BLaER1 treated with 17β-estradiol and CSF1 and Interleukin-3, amounts not matched to agents 10 nM and 100 nM (cell line): ENCODE measurements at regions not wholly inside any gene's neighbourhood (a gene's known extent, or its start where the extent isn't known, plus 50 kb on each side); places are given as distances from the start of the nearest gene placed in this dataset.

Experiments
- H3K27ac ChIP-seq, 11 experiments: shearing (Covaris generic); formaldehyde crosslinking; 2 replicates each; pipeline ENCODE4 v1.8.1; 2022
- H3K27me3 ChIP-seq, 11 experiments: shearing (Covaris generic); formaldehyde crosslinking; 2 replicates each; pipeline ENCODE4 v1.8.1; 2022
- H3K36me3 ChIP-seq, 11 experiments: shearing (Covaris generic); formaldehyde crosslinking; 2 replicates each; pipeline ENCODE4 v1.8.1; 2022
- H3K4me1 ChIP-seq, 10 experiments: shearing (Covaris generic); formaldehyde crosslinking; 2 replicates each; pipeline ENCODE4 v1.8.1; 2022
- H3K4me2 ChIP-seq, 11 experiments: shearing (Covaris generic); formaldehyde crosslinking; 2 replicates each; pipeline ENCODE4 v1.8.1; 2022
- H3K4me3 ChIP-seq, 10 experiments: shearing (Covaris generic); formaldehyde crosslinking; 2 replicates each; pipeline ENCODE4 v1.8.1; 2022
- H3K9ac ChIP-seq, 11 experiments: shearing (Covaris generic); formaldehyde crosslinking; 2 replicates each; pipeline ENCODE4 v1.8.1; 2022
- H3K9me3 ChIP-seq, 11 experiments: shearing (Covaris generic); formaldehyde crosslinking; replicated peaks in 1 of 11; 2 replicates each; pipeline ENCODE4 v1.8.1; 2022
- H4K20me1 ChIP-seq, 11 experiments: shearing (Covaris generic); formaldehyde crosslinking; 2 replicates each; pipeline ENCODE4 v1.8.1; 2022
- Cebpa-rat ChIP-seq, 11 experiments: shearing (Covaris generic); IDR thresholded peaks; 2 replicates each; pipeline ENCODE4 v1.8.1; 2022

GRCh38 chr14:66165337-66165736 is 320.8 kb upstream of the CCDC196 start:
- Histone ChIP-seq H3K27me3 (no peaks in the 10 kb centered on the region), H3K36me3 (no peaks in the 10 kb centered on the region), H3K9ac (no peak overlapping the region), H3K4me1 (no peaks in the 10 kb centered on the region), H3K4me3 (no peak overlapping the region), H4K20me1 (no peaks in the 10 kb centered on the region), H3K9me3 (peaks cover 0 to 10% (median 0%) of the 10 kb centered on the region in 11 experiments; a peak in 5 of 22 replicates), H3K27ac (no peak overlapping the region), H3K4me2 (no peak overlapping the region)
- TF ChIP-seq Cebpa-rat (IDR thresholded peaks at IDR 0.05): no peak

GRCh38 chr14:66174453-66174891 is 311.7 kb upstream of the CCDC196 start:
- 0 out of 20 replicates have a peak, but pooled peaks cover 0 to 7% (median 0%) of the 10 kb centered on the region in 10 experiments for H3K4me1 ChIP-seq
- no peak overlapping the region for H3K9ac ChIP-seq
- H3K27me3 ChIP-seq: no peaks in the 10 kb centered on the region
- H3K4me2 ChIP-seq: no peak overlapping the region
- H3K27ac ChIP-seq: no peak overlapping the region
- no peaks in the 10 kb centered on the region for H3K36me3 ChIP-seq
- H3K4me3 ChIP-seq: no peak overlapping the region
- no peak for TF ChIP-seq Cebpa-rat (IDR thresholded peaks at IDR 0.05)
- peaks cover 0 to 9% (median 0%) of the 10 kb centered on the region in 11 experiments; a peak in 3 of 22 replicates for H3K9me3 ChIP-seq
- no peaks in the 10 kb centered on the region for H4K20me1 ChIP-seq

DNA sequence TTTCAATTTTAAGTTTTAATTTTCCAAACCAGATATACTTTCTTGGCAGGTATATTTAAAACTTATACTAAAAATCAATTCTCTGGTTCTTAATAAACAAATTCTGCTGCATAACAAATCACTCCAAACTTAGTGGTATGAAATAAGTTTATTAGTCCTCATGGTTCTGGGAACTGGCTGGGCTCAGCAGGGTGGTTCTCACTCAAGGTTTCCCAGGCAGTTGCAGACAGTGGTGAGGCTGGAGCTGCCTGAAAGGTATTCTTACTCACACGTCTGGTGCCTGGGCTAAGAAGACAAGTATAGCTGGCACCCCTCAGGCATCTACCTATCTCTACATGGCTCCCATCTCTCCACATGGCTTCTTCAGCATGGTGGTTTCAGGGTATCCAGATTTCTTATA is 308.2 kb upstream of the CCDC196 start:
- no peaks in the 10 kb centered on the region for H4K20me1 ChIP-seq
- H3K4me2 ChIP-seq: no peak overlapping the region
- peaks cover 0 to 9% (median 0%) of the 10 kb centered on the region in 11 experiments; a peak in 3 of 22 replicates for H3K9me3 ChIP-seq
- H3K27ac ChIP-seq: no peak overlapping the region
- H3K36me3 ChIP-seq: no peaks in the 10 kb centered on the region
- no peak overlapping the region for H3K4me3 ChIP-seq
- no peaks in the 10 kb centered on the region for H3K27me3 ChIP-seq
- H3K4me1 ChIP-seq: 0 out of 20 replicates have a peak, but pooled peaks cover 0 to 7% (median 0%) of the 10 kb centered on the region in 10 experiments
- H3K9ac ChIP-seq: no peak overlapping the region
- TF ChIP-seq Cebpa-rat (IDR thresholded peaks at IDR 0.05): no peak

GRCh38 chr14:66196670-66197069 is 289.5 kb upstream of the CCDC196 start:
- Histone ChIP-seq H3K9ac (no peak overlapping the region), H3K27ac (no peak overlapping the region), H3K27me3 (no peaks in the 10 kb centered on the region), H3K4me1 (no peaks in the 10 kb centered on the region), H4K20me1 (no peaks in the 10 kb centered on the region), H3K4me2 (no peak overlapping the region), H3K9me3 (peaks cover 9 to 32% (median 21%) of the 10 kb centered on the region in 11 experiments; a peak in 21 of 22 replicates), H3K36me3 (no peaks in the 10 kb centered on the region), H3K4me3 (no peak overlapping the region)
- no peak for TF ChIP-seq Cebpa-rat (IDR thresholded peaks at IDR 0.05)

- Histone ChIP-seq H3K36me3 (no peaks in the 10 kb centered on the region), H3K27ac (no peak overlapping the region), H3K4me2 (no peak overlapping the region), H3K4me1 (no peaks in the 10 kb centered on the region), H3K9ac (no peak overlapping the region), H3K4me3 (no peak overlapping the region), H3K27me3 (no peaks in the 10 kb centered on the region), H4K20me1 (no peaks in the 10 kb centered on the region), H3K9me3 (peaks cover 9 to 32% (median 21%) of the 10 kb centered on the region in 11 experiments; a peak in 21 of 22 replicates)
- TF ChIP-seq Cebpa-rat (IDR thresholded peaks at IDR 0.05): no peak
These were observed 288.9 kb upstream of the CCDC196 start for GRCh38 chr14:66197276-66197675.

- Histone ChIP-seq H3K4me1 (no peaks in the 10 kb centered on the region), H3K36me3 (no peaks in the 10 kb centered on the region), H3K9me3 (peaks cover 30 to 47% (median 38%) of the 10 kb centered on the region in 11 experiments), H3K9ac (no peak overlapping the region), H3K27ac (no peak overlapping the region), H3K4me2 (no peak overlapping the region), H4K20me1 (no peaks in the 10 kb centered on the region), H3K27me3 (no peaks in the 10 kb centered on the region), H3K4me3 (peak overlapping the region in 2 of 10 experiments; percentile 7 to 17; a peak in 1 of 20 replicates)
- no peak for TF ChIP-seq Cebpa-rat (IDR thresholded peaks at IDR 0.05)
These were observed 279.6 kb upstream of the CCDC196 start for GRCh38 chr14:66206554-66206953.

DNA sequence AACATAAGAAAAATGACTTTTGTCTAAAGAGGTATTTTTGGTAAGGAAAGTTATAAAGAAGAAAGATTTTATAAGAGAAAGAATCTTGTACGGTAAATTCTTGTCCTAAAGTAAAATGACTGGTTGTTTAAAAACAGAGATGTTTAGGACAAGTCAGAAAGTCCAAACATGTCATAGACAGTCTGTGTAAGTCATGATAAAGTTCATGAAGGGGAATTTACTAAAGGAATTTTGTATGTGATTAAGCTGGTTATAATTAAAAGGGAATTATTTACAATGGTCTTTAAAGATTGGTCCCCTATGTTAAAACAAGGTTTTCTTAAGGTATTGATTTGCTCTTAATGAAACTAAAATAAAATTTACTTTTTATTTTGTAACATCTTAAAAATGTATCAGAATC is 269.4 kb upstream of the CCDC196 start:
- no peak overlapping the region for H3K27ac ChIP-seq
- no peak overlapping the region for H3K4me2 ChIP-seq
- no peaks in the 10 kb centered on the region for H3K27me3 ChIP-seq
- H3K4me1 ChIP-seq: no peaks in the 10 kb centered on the region
- TF ChIP-seq Cebpa-rat (IDR thresholded peaks at IDR 0.05): no peak
- H3K9me3 ChIP-seq: peaks cover 54 to 68% (median 60%) of the 10 kb centered on the region in 11 experiments
- H3K36me3 ChIP-seq: no peaks in the 10 kb centered on the region
- H3K4me3 ChIP-seq: no peak overlapping the region
- H3K9ac ChIP-seq: no peak overlapping the region
- no peaks in the 10 kb centered on the region for H4K20me1 ChIP-seq

DNA sequence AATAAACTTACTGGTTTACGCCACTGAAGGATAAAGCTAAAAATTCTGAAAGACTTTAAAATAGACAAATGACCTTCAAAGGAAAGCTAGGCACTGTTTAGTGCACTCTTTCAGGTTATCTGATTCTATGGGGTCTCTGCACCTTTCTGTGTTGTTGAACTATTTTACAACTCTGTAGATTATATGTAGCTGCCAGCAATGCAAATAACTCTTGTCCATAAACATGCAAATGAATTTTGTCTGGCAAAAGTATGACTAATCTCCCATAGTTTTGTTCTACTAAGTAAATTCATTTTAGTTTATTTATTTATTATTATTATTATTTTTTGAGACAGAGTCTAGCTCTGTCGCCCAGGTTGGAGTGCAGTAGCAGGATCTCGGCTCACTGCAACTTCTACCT is 266.3 kb upstream of the CCDC196 start:
- H3K27ac ChIP-seq: no peak overlapping the region
- TF ChIP-seq Cebpa-rat (IDR thresholded peaks at IDR 0.05): no peak
- no peaks in the 10 kb centered on the region for H3K4me1 ChIP-seq
- no peaks in the 10 kb centered on the region for H4K20me1 ChIP-seq
- peaks cover 42 to 56% (median 47%) of the 10 kb centered on the region in 11 experiments for H3K9me3 ChIP-seq
- no peaks in the 10 kb centered on the region for H3K36me3 ChIP-seq
- no peaks in the 10 kb centered on the region for H3K27me3 ChIP-seq
- H3K4me2 ChIP-seq: no peak overlapping the region
- H3K4me3 ChIP-seq: no peak overlapping the region
- H3K9ac ChIP-seq: no peak overlapping the region

DNA sequence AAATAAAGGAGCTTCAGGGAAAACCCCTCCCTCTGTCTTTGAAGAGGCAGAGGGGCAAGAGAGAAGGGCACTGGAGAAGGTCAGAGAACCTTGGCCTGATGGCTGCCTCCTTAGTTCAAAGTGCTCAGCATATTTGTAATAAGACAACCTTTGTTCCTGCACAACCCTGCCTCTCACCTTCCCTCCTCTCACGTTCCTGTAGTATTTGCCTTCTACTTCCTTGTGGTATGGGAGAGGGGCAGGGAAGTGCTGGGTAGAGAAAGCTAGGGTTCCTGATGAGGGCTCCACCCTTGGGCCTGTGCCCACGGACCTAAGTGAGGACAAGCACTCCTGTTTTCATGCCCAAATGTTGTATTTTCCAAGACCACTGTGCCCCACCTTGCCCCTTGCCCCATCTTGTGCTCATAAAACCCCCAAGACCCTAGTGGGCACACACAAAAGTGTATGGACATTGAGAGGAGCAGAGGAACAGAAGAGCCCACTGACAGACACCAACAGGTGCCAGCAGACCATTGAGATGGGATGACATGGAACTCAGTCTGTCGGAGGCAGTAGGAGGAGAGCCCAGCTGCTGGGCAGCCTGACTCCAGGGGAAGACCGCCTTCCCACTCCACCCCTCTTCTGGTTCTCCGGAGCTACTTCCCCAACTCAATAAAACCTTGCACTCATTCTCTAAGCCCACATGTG is 261.5 kb upstream of the CCDC196 start:
- Histone ChIP-seq H3K27me3 (no peaks in the 10 kb centered on the region), H3K4me1 (no peaks in the 10 kb centered on the region), H3K9me3 (peaks cover 9 to 31% (median 16%) of the 10 kb centered on the region in 11 experiments; a peak in 19 of 22 replicates), H3K36me3 (no peaks in the 10 kb centered on the region), H3K27ac (no peak overlapping the region), H4K20me1 (no peaks in the 10 kb centered on the region), H3K4me2 (no peak overlapping the region), H3K4me3 (no peak overlapping the region), H3K9ac (no peak overlapping the region)
- TF ChIP-seq Cebpa-rat (IDR thresholded peaks at IDR 0.05): no peak

- Histone ChIP-seq H3K4me3 (no peak overlapping the region), H3K36me3 (no peaks in the 10 kb centered on the region), H3K27ac (no peak overlapping the region), H4K20me1 (no peaks in the 10 kb centered on the region), H3K4me2 (no peak overlapping the region), H3K27me3 (no peaks in the 10 kb centered on the region), H3K4me1 (no peaks in the 10 kb centered on the region), H3K9ac (no peak overlapping the region), H3K9me3 (peaks cover 9 to 26% (median 16%) of the 10 kb centered on the region in 11 experiments; a peak in 19 of 22 replicates)
- TF ChIP-seq Cebpa-rat (IDR thresholded peaks at IDR 0.05): no peak
These were observed 260.8 kb upstream of the CCDC196 start for GRCh38 chr14:66225337-66225736.
